ENCODE measurements at regions not wholly inside any gene's neighbourhood (a gene's known extent, or its start where the extent isn't known, plus 50 kb on each side); places are given as distances from the start of the nearest gene placed in this dataset.
A peak's percentile ranks its signal among the peaks of the same experiment; 100 is the strongest.

GRCh38 chr2:15023221-15023620 lies 390.7 kb downstream of the LRATD1 start:
- TF ChIP-seq CTCF (IDR thresholded peaks at IDR 0.05; ENCODE audit: low read depth, low read length, missing control alignments): no peak
- no peak for DNase-seq (ENCODE audit: low read depth)
- H3K4me3 ChIP-seq (ENCODE audit: low read depth, low read length): no peak overlapping the region

GRCh38 chr2:15028406-15028805 lies 395.9 kb downstream of the LRATD1 start:
- no peak for DNase-seq (ENCODE audit: low read depth)
- TF ChIP-seq CTCF (IDR thresholded peaks at IDR 0.05; ENCODE audit: low read depth, low read length, missing control alignments): no peak
- no peak overlapping the region for H3K4me3 ChIP-seq (ENCODE audit: low read depth, low read length)

- peak; percentile 27 for DNase-seq (ENCODE audit: low read depth)
- no peak overlapping the region for H3K4me3 ChIP-seq (ENCODE audit: low read depth, low read length)
- peak; percentile 53 for TF ChIP-seq CTCF (IDR thresholded peaks at IDR 0.05; ENCODE audit: low read depth, low read length, missing control alignments)
Observed at GRCh38 chr2:15031745-15032240, 399.3 kb downstream of the LRATD1 start.

- TF ChIP-seq CTCF (IDR thresholded peaks at IDR 0.05; ENCODE audit: low read depth, low read length, missing control alignments): no peak
- DNase-seq (ENCODE audit: low read depth): no peak
- no peak overlapping the region for H3K4me3 ChIP-seq (ENCODE audit: low read depth, low read length)
Observed at GRCh38 chr2:15034246-15034645, 401.7 kb downstream of the LRATD1 start.

GRCh38 chr2:15034860-15035259 lies 402.3 kb downstream of the LRATD1 start:
- no peak overlapping the region for H3K4me3 ChIP-seq (ENCODE audit: low read depth, low read length)
- TF ChIP-seq CTCF (IDR thresholded peaks at IDR 0.05; ENCODE audit: low read depth, low read length, missing control alignments): no peak
- no peak for DNase-seq (ENCODE audit: low read depth)

- no peak overlapping the region for H3K4me3 ChIP-seq (ENCODE audit: low read depth, low read length)
- no peak for TF ChIP-seq CTCF (IDR thresholded peaks at IDR 0.05; ENCODE audit: low read depth, low read length, missing control alignments)
- DNase-seq (ENCODE audit: low read depth): no peak
Observed at GRCh38 chr2:15038366-15039364, 406.1 kb downstream of the LRATD1 start.
